Neural cell (in vitro differentiated cells): ENCODE measurements at regions not wholly inside any gene's neighbourhood (a gene's known extent, or its start where the extent isn't known, plus 50 kb on each side); places are given as distances from the start of the nearest gene placed in this dataset.
A peak's percentile ranks its signal among the peaks of the same experiment; 100 is the strongest.

Experiments
- H2AFZ ChIP-seq: fragments of 200-600, 300-800 bp; sonication (generic), shearing (Covaris generic); 2 replicates; pipeline ENCODE4 v1.6.0; 2014; ENCODE audit warnings: low read depth, mild to moderate bottlenecking, antibody characterized with exemption, low read length, moderate library complexity
- H3F3A ChIP-seq: fragments of 200-600 bp; shearing (Covaris generic); 2 replicates; pipeline ENCODE4 v1.6.1; 2016; ENCODE audit warnings: mild to moderate bottlenecking, moderate library complexity, mixed read lengths, antibody characterized with exemption, low read length; ENCODE audit not compliant: insufficient read depth, poor library complexity, severe bottlenecking
- H3K27ac ChIP-seq: fragments of 200-600, 300-800 bp; sonication (generic), shearing (Covaris generic); 2 replicates; pipeline ENCODE4 v1.5.1; 2014; ENCODE audit warnings: mild to moderate bottlenecking, low read length, moderate library complexity
- H3K27me3 ChIP-seq: fragments of 300-800, 200-600 bp; sonication (generic), shearing (Covaris generic); 2 replicates; pipeline ENCODE4 v1.6.0; 2014; ENCODE audit warnings: mild to moderate bottlenecking, low read depth, low read length, moderate library complexity; ENCODE audit not compliant: insufficient read depth
- H3K36me3 ChIP-seq: fragments of 300-800, 200-600 bp; sonication (generic), shearing (Covaris generic); 2 replicates; pipeline ENCODE4 v1.5.1; 2014; ENCODE audit warnings: mild to moderate bottlenecking, antibody characterized with exemption, low read length, moderate library complexity; ENCODE audit not compliant: insufficient read depth
- H3K4me2 ChIP-seq: fragments of 300-800, 200-600 bp; sonication (generic), shearing (Covaris generic); 2 replicates; pipeline ENCODE4 v1.6.0; 2014; ENCODE audit warnings: mild to moderate bottlenecking, low read length
- H3K4me3 ChIP-seq: fragments of 300-800, 200-600 bp; sonication (generic), shearing (Covaris generic); 2 replicates; pipeline ENCODE4 v1.5.1; 2014; ENCODE audit warnings: mild to moderate bottlenecking, low read length, moderate library complexity
- H3K79me2 ChIP-seq: fragments of 200-600 bp; shearing (Covaris generic); replicated peaks from 2 replicates; pipeline ENCODE4 v1.6.0; 2014; ENCODE audit warnings: mild to moderate bottlenecking, low read length, moderate library complexity; ENCODE audit not compliant: insufficient read depth
- H3K9ac ChIP-seq: fragments of 300-800, 200-600 bp; sonication (generic), shearing (Covaris generic); 2 replicates; pipeline ENCODE4 v1.6.1; 2016; ENCODE audit warnings: mild to moderate bottlenecking, low read length, mixed read lengths
- H3K9me2 ChIP-seq: fragments of 200-600 bp; shearing (Covaris generic); 2 replicates; pipeline ENCODE4 v1.6.1; 2016; ENCODE audit warnings: mild to moderate bottlenecking, low read length, mixed read lengths; ENCODE audit not compliant: insufficient read depth
- H3K9me3 ChIP-seq: fragments of 200-600, 300-800 bp; sonication (generic), shearing (Covaris generic); 2 replicates; pipeline ENCODE4 v1.6.1; 2016; ENCODE audit warnings: mild to moderate bottlenecking, mixed run types, low read length, moderate library complexity, mixed read lengths
- H4K20me1 ChIP-seq: fragments of 200-600 bp; shearing (Covaris generic); 2 replicates; pipeline ENCODE4 v1.6.1; 2016; ENCODE audit warnings: mild to moderate bottlenecking, mixed run types; ENCODE audit not compliant: insufficient read depth
- EP300 ChIP-seq: fragments of 450-650 bp; conservative IDR thresholded peaks from 2 replicates; pipeline ENCODE4 v1.6.1; 2014; ENCODE audit warnings: antibody characterized with exemption, mild to moderate bottlenecking, moderate library complexity; ENCODE audit not compliant: poor library complexity, severe bottlenecking
- EZH2 ChIP-seq: fragments of 200-600, 300-800 bp; shearing (Covaris generic), sonication (generic); IDR thresholded peaks from 2 replicates; pipeline ENCODE4 v1.6.1; 2014; ENCODE audit warnings: antibody characterized with exemption, low read length, borderline replicate concordance, mild to moderate bottlenecking; ENCODE audit not compliant: insufficient read depth, poor library complexity, severe bottlenecking
- MXI1 ChIP-seq: fragments of 450-650 bp; conservative IDR thresholded peaks from 2 replicates; pipeline ENCODE4 v1.6.1; 2014; ENCODE audit warnings: antibody characterized with exemption, mild to moderate bottlenecking; ENCODE audit not compliant: poor library complexity, severe bottlenecking
- POLR2AphosphoS5 ChIP-seq: IDR thresholded peaks from 2 replicates; pipeline ENCODE4 v1.6.1; 2012
- RAD21 ChIP-seq: fragments of 450-650 bp; conservative IDR thresholded peaks from 2 replicates; pipeline ENCODE4 v1.6.1; 2014; ENCODE audit warnings: antibody characterized with exemption, mild to moderate bottlenecking, moderate library complexity
- REST ChIP-seq: IDR thresholded peaks from 2 replicates; pipeline ENCODE4 v1.6.1; 2012; ENCODE audit warnings: borderline replicate concordance
- SMC3 ChIP-seq: fragments of 450-650 bp; conservative IDR thresholded peaks from 2 replicates; pipeline ENCODE4 v1.6.1; 2014; ENCODE audit warnings: antibody characterized with exemption, mild to moderate bottlenecking, moderate library complexity; ENCODE audit not compliant: poor library complexity
- TAF1 ChIP-seq: IDR thresholded peaks from 2 replicates; pipeline ENCODE4 v1.6.1; 2012; ENCODE audit warnings: low read depth
- TF ChIP-seq, protein P1 (sequence below): fragments of 450-650 bp; IDR thresholded peaks from 2 replicates; pipeline ENCODE4 v1.5.1; 2014; ENCODE audit warnings: antibody characterized with exemption, mild to moderate bottlenecking, moderate library complexity; ENCODE audit not compliant: poor library complexity, severe bottlenecking

- TF ChIP-seq EP300, result no peak
- TF ChIP-seq RAD21, result no peak
- no peak for TF ChIP-seq POLR2AphosphoS5
- no peak for TF ChIP-seq MXI1
- TF ChIP-seq SMC3, result no peak
- TF ChIP-seq TAF1, result no peak
- TF ChIP-seq EZH2, result no peak
- TF ChIP-seq, protein P1, sequence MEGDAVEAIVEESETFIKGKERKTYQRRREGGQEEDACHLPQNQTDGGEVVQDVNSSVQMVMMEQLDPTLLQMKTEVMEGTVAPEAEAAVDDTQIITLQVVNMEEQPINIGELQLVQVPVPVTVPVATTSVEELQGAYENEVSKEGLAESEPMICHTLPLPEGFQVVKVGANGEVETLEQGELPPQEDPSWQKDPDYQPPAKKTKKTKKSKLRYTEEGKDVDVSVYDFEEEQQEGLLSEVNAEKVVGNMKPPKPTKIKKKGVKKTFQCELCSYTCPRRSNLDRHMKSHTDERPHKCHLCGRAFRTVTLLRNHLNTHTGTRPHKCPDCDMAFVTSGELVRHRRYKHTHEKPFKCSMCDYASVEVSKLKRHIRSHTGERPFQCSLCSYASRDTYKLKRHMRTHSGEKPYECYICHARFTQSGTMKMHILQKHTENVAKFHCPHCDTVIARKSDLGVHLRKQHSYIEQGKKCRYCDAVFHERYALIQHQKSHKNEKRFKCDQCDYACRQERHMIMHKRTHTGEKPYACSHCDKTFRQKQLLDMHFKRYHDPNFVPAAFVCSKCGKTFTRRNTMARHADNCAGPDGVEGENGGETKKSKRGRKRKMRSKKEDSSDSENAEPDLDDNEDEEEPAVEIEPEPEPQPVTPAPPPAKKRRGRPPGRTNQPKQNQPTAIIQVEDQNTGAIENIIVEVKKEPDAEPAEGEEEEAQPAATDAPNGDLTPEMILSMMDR, result no peak
- no peak for TF ChIP-seq REST
- Histone ChIP-seq H2AFZ (no peak overlapping the region), H3K9ac (no peak overlapping the region), H4K20me1 (no peaks in the 10 kb centered on the region), H3K4me3 (no peak overlapping the region), H3K79me2 (no peaks in the 10 kb centered on the region), H3K9me3 (no peaks in the 10 kb centered on the region), H3F3A (no peaks in the 10 kb centered on the region), H3K27ac (no peak overlapping the region), H3K9me2 (no peaks in the 10 kb centered on the region), H3K27me3 (no peaks in the 10 kb centered on the region), H3K36me3 (no peaks in the 10 kb centered on the region), H3K4me2 (no peak overlapping the region)
Measured at GRCh38 chrX:20742106-20742505, 475.4 kb upstream of the RPS6KA3 start.

GRCh38 chrX:20740443-20740842, 473.7 kb upstream of the RPS6KA3 start:
- peak overlapping the region; percentile 67 for H3K27ac ChIP-seq
- no peak overlapping the region for H2AFZ ChIP-seq
- no peaks in the 10 kb centered on the region for H3F3A ChIP-seq
- H3K9me2 ChIP-seq, result no peaks in the 10 kb centered on the region
- H4K20me1 ChIP-seq, result no peaks in the 10 kb centered on the region
- no peak for TF ChIP-seq SMC3
- no peak for TF ChIP-seq RAD21
- no peak for TF ChIP-seq TAF1
- TF ChIP-seq MXI1, result no peak
- TF ChIP-seq POLR2AphosphoS5, result no peak
- TF ChIP-seq EP300, result no peak
- TF ChIP-seq, protein P1, result no peak
- no peak for TF ChIP-seq REST
- no peak overlapping the region for H3K4me2 ChIP-seq
- H3K79me2 ChIP-seq, result no peaks in the 10 kb centered on the region
- H3K27me3 ChIP-seq, result no peaks in the 10 kb centered on the region
- no peak overlapping the region for H3K4me3 ChIP-seq
- H3K9ac ChIP-seq, result no peak overlapping the region
- no peaks in the 10 kb centered on the region for H3K36me3 ChIP-seq
- no peaks in the 10 kb centered on the region for H3K9me3 ChIP-seq
